ENCODE measurements at regions not wholly inside any gene's neighbourhood (a gene's known extent, or its start where the extent isn't known, plus 50 kb on each side); places are given as distances from the start of the nearest gene placed in this dataset.
"Not testable (repeated sequence)": the region's sequence is repeated elsewhere in the genome, so short reads cannot be mapped to it uniquely, and the experiment has no call there.

DNA sequence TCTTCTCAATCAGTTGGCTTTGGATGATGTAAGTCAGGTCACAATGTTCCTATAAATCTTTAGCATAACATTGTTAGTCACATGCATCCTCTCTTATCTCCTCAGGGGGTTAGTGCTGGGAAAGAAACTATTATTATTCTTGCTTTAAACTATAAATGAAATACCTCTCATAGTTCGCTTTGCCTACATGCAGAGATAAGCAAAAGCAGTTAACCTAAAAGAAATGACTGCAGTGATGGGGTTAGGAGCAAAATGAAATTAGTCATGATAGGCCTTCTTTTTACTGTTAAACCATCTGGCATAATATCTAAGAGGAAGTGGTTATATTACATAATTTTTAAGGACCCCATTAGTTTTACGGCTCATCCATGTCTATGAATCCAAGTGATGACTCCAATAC is 91.7 kb upstream of the IGSF10 start:
- DNase-seq = no peak

DNA sequence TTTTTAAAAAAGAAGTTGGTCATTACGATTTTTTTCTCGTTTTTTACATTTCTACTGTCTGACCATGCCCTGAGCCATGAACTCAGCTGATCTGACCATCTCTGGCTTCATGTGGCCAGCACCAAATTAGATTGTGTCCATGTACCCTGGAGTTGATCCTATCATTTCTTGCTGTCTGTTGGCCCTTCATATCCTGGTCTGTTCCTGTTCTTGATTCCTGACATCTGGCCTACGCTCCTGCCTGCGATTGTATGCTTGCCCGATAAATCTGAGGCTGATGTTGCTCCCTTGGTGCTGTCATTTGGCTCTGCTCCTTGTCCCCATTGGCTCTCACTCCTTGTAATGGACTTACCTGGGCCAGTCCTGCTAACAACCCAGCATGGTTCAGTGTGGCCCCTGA is 89.8 kb upstream of the IGSF10 start:
- DNase-seq = no peak

DNA sequence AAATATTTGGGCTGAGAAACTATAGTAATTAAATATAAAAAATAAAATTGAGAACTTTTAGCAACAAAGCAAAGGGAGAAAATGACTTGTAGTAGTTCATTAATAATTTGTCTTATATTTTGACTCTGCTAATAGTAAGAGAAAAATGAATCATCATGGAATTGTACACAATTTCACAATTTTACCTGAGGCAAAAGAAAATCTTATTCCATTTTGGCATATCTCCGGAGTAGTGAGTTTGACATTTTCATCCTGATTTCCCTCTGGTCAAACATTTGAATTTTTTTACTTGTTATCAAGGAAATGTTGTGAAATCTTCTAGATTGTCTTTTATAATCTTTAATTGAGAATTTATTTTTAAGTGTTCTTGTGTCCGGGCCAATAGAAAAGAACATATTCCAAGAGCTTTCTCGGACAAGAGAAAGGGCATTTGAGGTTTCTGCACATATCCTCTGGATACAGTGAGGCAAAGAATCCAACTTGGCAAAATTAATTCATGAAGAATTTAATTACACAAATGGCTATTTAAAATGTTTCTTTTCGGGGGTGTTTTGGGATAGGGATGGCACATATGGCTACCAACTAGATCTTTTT is 89.3 kb upstream of the IGSF10 start:
- no peak for DNase-seq

DNA sequence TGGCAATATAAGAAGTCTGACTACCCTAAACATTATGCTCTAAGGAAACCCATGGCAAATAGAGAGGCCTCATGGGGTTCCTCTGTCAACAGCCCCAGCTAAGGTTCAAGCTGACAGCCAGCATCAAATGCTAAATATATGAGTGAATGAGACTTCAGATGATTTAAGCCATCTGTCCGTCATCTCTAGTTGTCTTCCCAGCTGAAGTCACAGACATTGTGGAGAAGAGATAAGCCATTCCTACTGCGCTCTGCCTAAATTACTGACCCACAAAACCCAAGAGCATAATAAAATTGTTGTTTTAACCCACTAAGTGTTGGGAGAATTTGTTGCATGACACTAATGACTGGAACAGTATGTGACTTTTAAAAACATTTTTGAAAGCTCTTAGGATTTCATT is 87.3 kb upstream of the IGSF10 start:
- no peak for DNase-seq

DNA sequence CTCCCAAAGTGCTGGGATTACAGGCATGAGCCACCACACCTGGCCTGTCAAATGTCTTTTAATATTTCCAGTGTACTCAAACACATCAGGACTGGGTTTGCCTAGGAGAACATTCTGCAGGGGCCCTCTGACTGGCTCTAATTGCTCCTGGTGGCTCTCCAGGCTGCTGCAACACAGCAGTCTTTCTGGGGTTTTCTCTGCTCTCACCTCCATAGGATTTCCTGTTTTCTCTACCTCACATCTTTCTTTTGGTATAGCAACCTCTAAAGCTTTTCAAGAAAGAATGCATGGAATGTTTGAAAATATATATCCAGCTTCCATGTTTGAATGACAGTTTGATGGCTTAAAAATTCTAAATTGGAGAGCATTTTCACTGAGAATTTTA is 83.3 kb upstream of the IGSF10 start:
- no peak for DNase-seq

DNA sequence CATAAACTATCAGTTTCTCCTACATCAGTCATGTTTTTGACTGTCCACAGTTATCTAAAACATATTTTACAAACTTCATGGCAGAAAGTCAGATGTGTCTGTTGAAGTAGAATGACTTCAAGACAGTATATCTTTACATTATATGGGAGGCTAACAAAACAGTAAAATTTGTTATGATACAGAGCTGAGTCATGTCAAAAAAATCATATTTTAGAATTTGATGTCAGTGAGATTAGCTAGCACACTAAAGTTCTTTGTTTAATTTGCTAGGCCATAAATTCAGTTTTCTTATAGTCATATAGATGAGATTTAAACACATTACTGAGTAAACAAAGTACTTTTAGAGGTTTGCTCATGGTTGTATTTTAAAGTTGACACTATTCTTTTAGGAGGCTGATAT is 80.3 kb upstream of the IGSF10 start:
- no peak for DNase-seq

DNA sequence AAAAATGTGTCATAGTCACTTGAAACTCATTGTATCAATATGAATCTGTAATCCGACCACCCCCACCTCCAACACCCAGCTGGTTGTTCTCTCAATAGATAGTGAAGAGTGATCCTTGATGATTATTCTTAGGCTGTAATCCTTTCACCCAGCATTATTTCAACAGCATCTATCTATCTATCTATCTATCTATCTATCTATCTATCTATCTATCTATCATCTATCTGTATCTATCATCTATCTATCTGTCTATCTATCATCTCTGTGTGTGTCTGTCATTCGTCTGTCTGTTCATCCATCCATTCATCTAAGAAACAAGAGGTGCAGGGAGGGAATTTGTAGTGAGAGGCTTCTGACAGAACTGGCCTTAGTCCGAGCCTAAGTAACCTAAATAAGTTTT is 78.7 kb upstream of the IGSF10 start:
- no peak for DNase-seq

DNA sequence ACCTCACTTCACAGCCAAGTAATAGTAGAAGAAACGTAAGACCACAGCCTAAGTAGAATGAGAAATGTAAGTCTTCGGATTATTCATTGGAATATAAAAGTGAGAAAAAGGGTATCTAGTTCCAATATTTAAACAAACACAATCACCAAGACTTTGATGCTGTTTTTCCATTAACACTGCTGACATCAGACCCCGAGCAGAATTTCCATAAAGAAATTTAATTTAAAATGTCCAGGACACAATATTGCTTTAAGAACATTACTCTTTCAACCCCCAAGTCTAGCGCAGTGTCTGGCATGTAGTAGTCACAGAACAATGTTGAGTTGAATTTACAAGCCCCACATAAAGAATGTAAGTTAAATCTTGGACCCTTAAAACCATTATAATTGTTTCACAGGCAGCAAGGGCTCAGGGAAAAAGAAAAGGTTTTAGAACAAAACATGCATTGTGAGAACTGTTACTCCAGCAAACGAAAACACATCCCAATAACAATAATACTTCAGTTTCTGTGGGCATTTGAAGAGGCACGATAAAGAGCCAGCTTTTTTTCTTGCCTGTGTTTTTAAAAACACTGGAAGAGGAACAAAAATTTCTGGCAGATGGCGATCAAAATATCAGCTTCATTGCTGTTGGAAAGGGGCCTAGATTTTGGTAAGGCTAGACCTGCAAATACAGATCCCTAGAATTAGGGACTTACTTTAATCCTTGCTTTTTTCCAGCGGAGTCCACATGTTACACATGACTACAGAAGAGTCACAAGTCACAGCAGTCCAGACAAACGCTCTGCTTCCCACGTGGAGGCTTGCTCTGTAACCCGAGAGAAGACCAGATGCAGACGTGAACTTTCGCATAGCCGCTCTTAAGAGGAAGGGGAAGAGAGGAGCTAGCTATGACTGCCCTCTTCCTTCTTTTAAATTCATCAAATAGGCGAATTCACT is 77.9 kb upstream of the IGSF10 start:
- no peak for DNase-seq

DNA sequence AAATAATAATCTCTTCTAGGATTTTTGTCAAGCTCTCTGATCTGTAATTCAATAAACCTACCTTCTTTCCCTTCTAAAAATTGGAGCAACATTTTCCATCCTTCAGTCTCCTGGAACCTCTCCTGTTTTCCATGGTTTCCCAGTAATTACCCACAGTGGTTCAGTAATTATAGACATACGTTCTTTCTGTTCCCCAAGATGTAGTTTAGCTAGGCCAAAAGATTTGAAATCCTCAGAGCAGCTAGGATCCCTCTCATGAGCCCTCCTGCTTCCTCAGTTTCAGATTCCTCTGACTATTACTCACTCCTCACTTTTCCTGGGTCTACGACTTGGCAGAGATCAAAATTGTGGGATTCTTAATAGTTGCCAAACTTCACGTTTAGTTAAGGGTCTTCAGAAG is 76.9 kb upstream of the IGSF10 start:
- DNase-seq = no peak

DNA sequence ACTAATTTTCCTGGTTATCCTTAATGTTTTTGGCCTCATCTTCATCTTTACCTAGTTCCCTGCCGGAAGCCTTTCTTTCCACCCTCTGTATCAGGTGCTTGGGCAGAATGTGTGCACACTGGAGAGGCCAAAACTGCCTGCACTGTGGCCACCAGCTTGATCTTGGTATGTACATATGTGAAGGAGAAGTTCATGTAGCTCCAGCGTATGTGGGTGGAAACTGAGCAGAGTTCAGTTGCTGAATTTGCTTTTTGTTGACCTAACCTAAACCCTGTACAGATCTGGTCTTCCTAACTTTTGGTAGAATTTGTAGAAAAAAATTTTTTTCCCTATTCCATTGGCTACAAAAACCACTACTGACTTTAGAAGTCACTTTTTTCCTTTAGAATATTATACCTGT is 65.9 kb upstream of the IGSF10 start:
- DNase-seq = no peak

DNA sequence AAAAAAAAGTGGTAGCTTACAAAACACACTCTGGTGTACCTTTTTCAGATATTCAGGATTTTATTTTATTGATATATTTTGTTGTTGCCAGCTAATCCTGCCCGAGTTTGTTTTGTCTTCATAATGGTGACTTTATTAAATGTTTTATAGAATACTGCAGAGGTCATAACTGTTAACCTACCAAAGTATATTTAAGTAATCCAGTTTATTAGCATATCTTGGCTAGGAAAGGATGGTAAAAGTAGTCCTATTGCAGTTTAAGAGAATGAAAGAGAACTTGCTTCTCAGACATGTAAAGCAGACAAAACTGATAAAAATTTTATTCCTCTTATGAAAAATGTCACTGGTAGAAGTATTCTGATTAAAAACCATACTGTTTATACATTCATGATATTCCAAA is 59.2 kb upstream of the IGSF10 start:
- no peak for DNase-seq

DNA sequence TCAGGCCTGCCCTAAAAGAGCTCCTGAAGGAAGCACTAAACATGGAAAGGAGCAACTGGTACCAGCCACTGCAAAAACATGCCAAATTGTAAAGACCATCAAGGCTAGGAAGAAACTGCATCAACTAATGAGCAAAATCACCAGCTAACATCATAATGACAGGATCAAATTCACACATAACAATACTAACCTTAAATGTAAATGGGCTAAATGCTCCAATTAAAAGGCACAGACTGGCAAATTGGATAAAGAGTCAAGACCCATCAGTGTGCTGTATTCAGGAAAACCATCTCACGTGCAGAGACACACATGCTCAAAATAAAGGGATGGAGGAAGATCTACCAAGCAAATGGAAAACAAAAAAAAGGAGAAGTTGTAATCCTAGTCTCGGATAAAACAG is 50.6 kb upstream of the IGSF10 start:
- DNase-seq = not testable (repeated sequence)

Measured in CD4-positive, alpha-beta T cell treated with Interleukin-10 for 1 hour (primary cell).